HG03135 (cell line): ENCODE measurements at regions not wholly inside any gene's neighbourhood (a gene's known extent, or its start where the extent isn't known, plus 50 kb on each side); places are given as distances from the start of the nearest gene placed in this dataset.

ENCODE experiments used
- ATAC-seq: cut with Tn5 transposase; IDR thresholded peaks from one replicate; pipeline ENCODE4 v1.9.1; 2021; ENCODE audit warnings: mild to moderate bottlenecking, moderate library complexity; ENCODE audit not compliant: unreplicated experiment

- no peak for ATAC-seq
Observed at GRCh38 chr2:118527571-118527970, 319.9 kb downstream of the EN1 start.

GRCh38 chr2:118525346-118525745 is 322.1 kb downstream of the EN1 start:
- no peak for ATAC-seq

GRCh38 chr2:118524911-118525310 is 322.5 kb downstream of the EN1 start:
- no peak for ATAC-seq

GRCh38 chr2:118523761-118524160 is 323.7 kb downstream of the EN1 start:
- no peak for ATAC-seq

- no peak for ATAC-seq
Observed at GRCh38 chr2:118521960-118522359, 325.5 kb downstream of the EN1 start.

GRCh38 chr2:118521272-118521671 is 326.2 kb downstream of the EN1 start:
- ATAC-seq = no peak

GRCh38 chr2:118520246-118520645 is 327.2 kb downstream of the EN1 start:
- no peak for ATAC-seq

GRCh38 chr2:118519511-118519910 is 327.9 kb downstream of the EN1 start:
- ATAC-seq = no peak

- no peak for ATAC-seq
Observed at GRCh38 chr2:118510807-118511206, 336.6 kb downstream of the EN1 start.

GRCh38 chr2:118509319-118510004 is 338.0 kb downstream of the EN1 start:
- ATAC-seq = no peak

- ATAC-seq = no peak
Observed at GRCh38 chr2:118508282-118508681, 339.2 kb downstream of the EN1 start.

GRCh38 chr2:118505436-118505835 is 342.0 kb downstream of the EN1 start:
- no peak for ATAC-seq

- no peak for ATAC-seq
Observed at GRCh38 chr2:118502106-118502505, 345.3 kb downstream of the EN1 start.

- no peak for ATAC-seq
Observed at GRCh38 chr2:118498943-118499342, 348.5 kb downstream of the EN1 start.

- ATAC-seq = no peak
Observed at GRCh38 chr2:118496870-118497611, 350.4 kb downstream of the EN1 start.

GRCh38 chr2:118496467-118496866 is 351.0 kb downstream of the EN1 start:
- no peak for ATAC-seq

GRCh38 chr2:118495290-118495689 is 352.2 kb downstream of the EN1 start:
- ATAC-seq = no peak

- no peak for ATAC-seq
Observed at GRCh38 chr2:118493213-118493612, 354.2 kb downstream of the EN1 start.

- ATAC-seq = no peak
Observed at GRCh38 chr2:118492335-118492734, 355.1 kb downstream of the EN1 start.

- ATAC-seq = no peak
Observed at GRCh38 chr2:118490330-118490729, 357.1 kb downstream of the EN1 start.

- ATAC-seq = no peak
Observed at GRCh38 chr2:118489712-118490299, 357.6 kb downstream of the EN1 start.

GRCh38 chr2:118481299-118481698 is 366.1 kb downstream of the EN1 start:
- no peak for ATAC-seq
